Smooth muscle cell (in vitro differentiated cells): ENCODE measurements at regions not wholly inside any gene's neighbourhood (a gene's known extent, or its start where the extent isn't known, plus 50 kb on each side); places are given as distances from the start of the nearest gene placed in this dataset.
A peak's percentile ranks its signal among the peaks of the same experiment; 100 is the strongest.

Source experiments
- DNase-seq: peaks from one replicate; lab custom pipeline; 2025; ENCODE audit not compliant: unreplicated experiment; lab: John Stamatoyannopoulos, UW
- H2AFZ ChIP-seq: fragments of 200-600 bp; sonication (generic); 2 replicates; pipeline ENCODE4 v1.6.0; 2016; ENCODE audit warnings: antibody characterized with exemption, low read depth, mild to moderate bottlenecking
- H3F3A ChIP-seq: fragments of 200-600 bp; sonication (generic); 2 replicates; pipeline ENCODE4 v1.6.0; 2017; ENCODE audit warnings: antibody characterized with exemption, low read depth
- H3K27ac ChIP-seq: fragments of 200-600 bp; sonication (generic); 2 replicates; pipeline ENCODE4 v1.5.1; 2016; ENCODE audit warnings: low read depth, mild to moderate bottlenecking
- H3K27me3 ChIP-seq: fragments of 200-600 bp; sonication (generic); 2 replicates; pipeline ENCODE4 v1.6.1; 2016; ENCODE audit warnings: low read depth, mild to moderate bottlenecking
- H3K36me3 ChIP-seq: fragments of 200-600 bp; sonication (generic); 2 replicates; pipeline ENCODE4 v1.5.1; 2016; ENCODE audit warnings: low read depth
- H3K4me1 ChIP-seq: fragments of 200-600 bp; sonication (generic); 2 replicates; pipeline ENCODE4 v1.5.1; 2016; ENCODE audit warnings: low read depth
- H3K4me2 ChIP-seq: fragments of 200-600 bp; sonication (generic); 2 replicates; pipeline ENCODE4 v1.6.0; 2016; ENCODE audit warnings: mild to moderate bottlenecking
- H3K4me3 ChIP-seq: fragments of 200-600 bp; sonication (generic); 2 replicates; pipeline ENCODE4 v1.5.1; 2016; ENCODE audit warnings: mild to moderate bottlenecking
- H3K79me2 ChIP-seq: fragments of 200-600 bp; sonication (generic); 2 replicates; pipeline ENCODE4 v1.6.0; 2016; ENCODE audit warnings: low read depth, mild to moderate bottlenecking
- H3K9ac ChIP-seq: fragments of 200-600 bp; sonication (generic); 2 replicates; pipeline ENCODE4 v1.6.0; 2016; ENCODE audit warnings: low read depth
- H3K9me3 ChIP-seq: fragments of 200-600 bp; sonication (generic); replicated peaks from 2 replicates; pipeline ENCODE4 v1.5.1; 2016; ENCODE audit warnings: low read depth
- H4K20me1 ChIP-seq: fragments of 200-600 bp; sonication (generic); 2 replicates; pipeline ENCODE4 v1.6.0; 2016; ENCODE audit warnings: low read depth
- WGBS: methylation state at CpG from one replicate; pipeline ENCODE4 v1.1.7; 2016; ENCODE audit warnings: low lambda C conversion rate; 5-methylcytosine and 5-hydroxymethylcytosine counted together
- TF ChIP-seq, protein P1 (sequence below): fragments of 200-600 bp; sonication (generic); IDR thresholded peaks from 2 replicates; pipeline ENCODE4 v1.5.1; 2017; ENCODE audit warnings: borderline replicate concordance, mild to moderate bottlenecking, antibody characterized with exemption; ENCODE audit not compliant: insufficient read depth, poor library complexity, severe bottlenecking

DNA sequence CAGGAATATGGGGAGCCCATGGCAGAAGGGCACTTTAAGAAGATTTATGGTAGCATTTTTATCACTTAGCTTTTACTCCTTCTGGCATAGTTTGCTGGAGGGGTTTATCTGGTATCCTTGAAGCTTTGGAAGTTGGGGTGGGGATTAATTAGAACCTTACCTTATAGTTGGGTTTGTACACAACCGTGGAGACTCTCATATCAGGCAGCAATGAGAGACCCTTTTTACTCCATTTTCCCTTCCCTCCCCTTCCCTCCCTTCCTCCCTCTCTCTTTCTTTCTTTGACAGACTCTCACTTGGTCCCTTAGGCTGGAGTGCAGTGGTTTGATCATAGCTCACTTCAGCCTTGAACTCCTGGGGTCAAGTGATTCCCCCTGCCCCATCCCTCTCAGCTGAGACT lies 465.8 kb upstream of the PODXL start:
- H2AFZ ChIP-seq, result no peak overlapping the region
- WGBS, result 100% methylated on average over 1 of the region's 1 CpG

DNA sequence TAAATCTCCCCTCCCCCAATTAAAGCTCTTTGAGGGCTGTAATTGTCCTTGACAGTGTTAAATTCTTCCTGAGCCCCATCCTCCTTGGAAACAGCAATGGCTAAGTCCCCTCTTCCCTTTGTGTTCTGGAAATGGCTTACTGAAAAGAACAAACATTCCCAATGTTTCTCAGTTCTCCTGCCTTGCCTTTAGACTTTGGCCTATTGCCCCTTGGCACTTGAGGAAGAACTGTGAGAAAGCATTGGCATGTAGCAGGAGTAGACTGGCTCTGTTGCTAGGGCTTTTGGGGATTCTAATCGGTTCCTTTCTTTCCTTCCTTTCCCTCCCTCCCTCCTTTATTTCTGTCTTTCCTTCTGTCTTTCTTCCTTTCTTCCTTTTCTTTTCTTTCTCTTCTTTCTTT lies 463.3 kb upstream of the PODXL start:
- Histone ChIP-seq H3F3A (no peaks in the 10 kb centered on the region), H3K9me3 (no peaks in the 10 kb centered on the region), H3K27me3 (no peaks in the 10 kb centered on the region), H3K4me3 (no peak overlapping the region), H3K27ac (no peak overlapping the region), H4K20me1 (no peaks in the 10 kb centered on the region), H3K9ac (no peak overlapping the region), H3K36me3 (no peaks in the 10 kb centered on the region), H3K79me2 (no peaks in the 10 kb centered on the region), H2AFZ (no peak overlapping the region), H3K4me2 (no peak overlapping the region), H3K4me1 (no peaks in the 10 kb centered on the region)
- DNase-seq, result no peak
- TF ChIP-seq, protein P1, sequence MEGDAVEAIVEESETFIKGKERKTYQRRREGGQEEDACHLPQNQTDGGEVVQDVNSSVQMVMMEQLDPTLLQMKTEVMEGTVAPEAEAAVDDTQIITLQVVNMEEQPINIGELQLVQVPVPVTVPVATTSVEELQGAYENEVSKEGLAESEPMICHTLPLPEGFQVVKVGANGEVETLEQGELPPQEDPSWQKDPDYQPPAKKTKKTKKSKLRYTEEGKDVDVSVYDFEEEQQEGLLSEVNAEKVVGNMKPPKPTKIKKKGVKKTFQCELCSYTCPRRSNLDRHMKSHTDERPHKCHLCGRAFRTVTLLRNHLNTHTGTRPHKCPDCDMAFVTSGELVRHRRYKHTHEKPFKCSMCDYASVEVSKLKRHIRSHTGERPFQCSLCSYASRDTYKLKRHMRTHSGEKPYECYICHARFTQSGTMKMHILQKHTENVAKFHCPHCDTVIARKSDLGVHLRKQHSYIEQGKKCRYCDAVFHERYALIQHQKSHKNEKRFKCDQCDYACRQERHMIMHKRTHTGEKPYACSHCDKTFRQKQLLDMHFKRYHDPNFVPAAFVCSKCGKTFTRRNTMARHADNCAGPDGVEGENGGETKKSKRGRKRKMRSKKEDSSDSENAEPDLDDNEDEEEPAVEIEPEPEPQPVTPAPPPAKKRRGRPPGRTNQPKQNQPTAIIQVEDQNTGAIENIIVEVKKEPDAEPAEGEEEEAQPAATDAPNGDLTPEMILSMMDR, result no peak
- 93% methylated on average over 1 of the region's 1 CpG for WGBS

More for the DNA sequence above, 465.8 kb upstream of the PODXL start:
- Histone ChIP-seq H3K27me3 (no peaks in the 10 kb centered on the region), H4K20me1 (no peaks in the 10 kb centered on the region), H3K27ac (no peak overlapping the region), H3K4me1 (no peaks in the 10 kb centered on the region), H3F3A (no peaks in the 10 kb centered on the region), H3K4me2 (no peak overlapping the region), H3K79me2 (no peaks in the 10 kb centered on the region), H3K36me3 (no peaks in the 10 kb centered on the region), H3K4me3 (no peak overlapping the region), H3K9me3 (no peaks in the 10 kb centered on the region), H3K9ac (no peak overlapping the region)
- DNase-seq, result no peak
- TF ChIP-seq, protein P1, result no peak

DNA sequence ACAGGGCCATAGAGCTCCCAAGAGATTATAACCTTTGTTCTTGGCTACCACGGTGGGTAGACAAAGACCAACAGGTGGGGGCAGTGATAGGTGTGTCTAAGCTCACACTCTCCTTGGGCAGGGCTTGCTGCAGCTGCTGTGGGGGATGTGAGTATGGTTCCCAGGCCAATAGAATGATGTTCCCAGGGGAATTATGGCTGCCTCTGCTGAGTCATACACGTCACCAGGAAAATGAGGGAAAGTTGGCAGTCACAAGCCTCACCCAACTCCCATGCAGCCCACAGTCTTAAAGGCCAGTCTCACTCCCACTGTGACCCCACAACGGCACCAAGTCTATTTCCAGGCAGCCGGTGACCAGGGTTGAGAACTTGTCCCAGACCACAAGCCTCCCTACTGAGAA lies 453.4 kb upstream of the PODXL start:
- H3K27ac ChIP-seq, result no peak overlapping the region
- TF ChIP-seq, protein P1, result no peak
- 79% methylated on average over 4 of the region's 4 CpGs for WGBS

DNA sequence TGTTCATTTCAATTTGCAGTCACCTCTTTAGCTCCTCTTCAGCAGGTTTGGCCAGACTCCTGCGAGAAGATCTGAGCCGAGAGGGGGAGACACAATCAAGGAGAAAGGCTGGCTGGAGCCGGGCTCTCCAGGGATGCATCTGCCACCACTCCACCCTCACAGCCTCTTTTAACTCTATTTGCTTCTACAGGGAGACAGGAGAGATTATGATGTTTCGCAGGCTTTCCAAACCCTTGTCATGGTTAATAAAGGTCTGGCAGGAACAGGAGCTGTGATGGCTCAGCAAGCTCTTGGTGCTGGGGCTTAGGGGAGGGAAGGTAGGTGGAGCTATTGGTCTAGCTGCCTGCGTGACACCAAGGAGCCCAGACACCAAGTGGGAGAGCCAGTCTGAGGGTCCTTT lies 448.1 kb upstream of the PODXL start:
- peak overlapping the region; percentile 44 for H2AFZ ChIP-seq
- TF ChIP-seq, protein P1, result peak; percentile 14
- WGBS, result 74% methylated on average over 5 of the region's 5 CpGs

More for the DNA sequence above, 453.4 kb upstream of the PODXL start:
- Histone ChIP-seq H4K20me1 (no peaks in the 10 kb centered on the region), H3K4me3 (no peak overlapping the region), H3K4me1 (no peaks in the 10 kb centered on the region), H3K9me3 (no peaks in the 10 kb centered on the region), H3K79me2 (no peaks in the 10 kb centered on the region), H3K27me3 (no peaks in the 10 kb centered on the region), H3K4me2 (no peak overlapping the region), H3F3A (no peaks in the 10 kb centered on the region), H3K36me3 (no peaks in the 10 kb centered on the region), H2AFZ (no peak overlapping the region), H3K9ac (no peak overlapping the region)
- no peak for DNase-seq

More for the DNA sequence above, 448.1 kb upstream of the PODXL start:
- Histone ChIP-seq H3F3A (no peaks in the 10 kb centered on the region), H4K20me1 (no peaks in the 10 kb centered on the region), H3K9ac (no peak overlapping the region), H3K9me3 (no peaks in the 10 kb centered on the region), H3K4me1 (no peaks in the 10 kb centered on the region), H3K4me2 (no peak overlapping the region), H3K27ac (no peak overlapping the region), H3K27me3 (peaks cover 16% of the 10 kb centered on the region), H3K79me2 (no peaks in the 10 kb centered on the region), H3K4me3 (no peak overlapping the region), H3K36me3 (no peaks in the 10 kb centered on the region)
- DNase-seq, result no peak
